LNCAP (cell line): ENCODE measurements at regions not wholly inside any gene's neighbourhood (a gene's known extent, or its start where the extent isn't known, plus 50 kb on each side); places are given as distances from the start of the nearest gene placed in this dataset.

Experiments used
- CTCF ChIP-seq: fragments of 450-650 bp; IDR thresholded peaks from 2 replicates; pipeline ENCODE4 v1.5.1; 2017; ENCODE audit warnings: mild to moderate bottlenecking

- TF ChIP-seq CTCF: no peak
These were observed 55.6 kb downstream of the PITPNM2 start for GRCh38 chr12:123095078-123095881.

- TF ChIP-seq CTCF: no peak
These were observed 56.4 kb downstream of the PITPNM2 start for GRCh38 chr12:123094349-123095077.

- TF ChIP-seq CTCF: no peak
These were observed 58.0 kb downstream of the PITPNM2 start for GRCh38 chr12:123092866-123093265.

GRCh38 chr12:123091230-123092150 lies 59.4 kb downstream of the PITPNM2 start:
- no peak for TF ChIP-seq CTCF

- TF ChIP-seq CTCF: no peak
These were observed 61.1 kb downstream of the PITPNM2 start for GRCh38 chr12:123089631-123090353.

GRCh38 chr12:123089140-123089539 lies 61.8 kb downstream of the PITPNM2 start:
- no peak for TF ChIP-seq CTCF
